ENCODE measurements at regions not wholly inside any gene's neighbourhood (a gene's known extent, or its start where the extent isn't known, plus 50 kb on each side); places are given as distances from the start of the nearest gene placed in this dataset.

GRCh38 chr2:78420132-78420531 lies 605.4 kb upstream of the REG3G start:
- TF ChIP-seq POLR2A (IDR thresholded peaks at IDR 0.05; ENCODE audit: low read length), result no peak
- no peak for TF ChIP-seq GATA1 (IDR thresholded peaks at IDR 0.05; ENCODE audit: low read depth, low read length)
